T-helper 1 cell treated with Interleukin-12 subunit alpha and Interleukin-12 subunit beta and Interleukin-4 antibody, amounts not matched to agents 30 ng/mL and 1 ng/mL, for 36 hours (primary cell): ENCODE measurements at regions not wholly inside any gene's neighbourhood (a gene's known extent, or its start where the extent isn't known, plus 50 kb on each side); places are given as distances from the start of the nearest gene placed in this dataset.

Experiments used
- intact Hi-C: fragments of 100-400 bp; cut with micrococcal nuclease; formaldehyde crosslinking; loops from one replicate; pipeline ENCODE4 v1.15.1; 2024

DNA sequence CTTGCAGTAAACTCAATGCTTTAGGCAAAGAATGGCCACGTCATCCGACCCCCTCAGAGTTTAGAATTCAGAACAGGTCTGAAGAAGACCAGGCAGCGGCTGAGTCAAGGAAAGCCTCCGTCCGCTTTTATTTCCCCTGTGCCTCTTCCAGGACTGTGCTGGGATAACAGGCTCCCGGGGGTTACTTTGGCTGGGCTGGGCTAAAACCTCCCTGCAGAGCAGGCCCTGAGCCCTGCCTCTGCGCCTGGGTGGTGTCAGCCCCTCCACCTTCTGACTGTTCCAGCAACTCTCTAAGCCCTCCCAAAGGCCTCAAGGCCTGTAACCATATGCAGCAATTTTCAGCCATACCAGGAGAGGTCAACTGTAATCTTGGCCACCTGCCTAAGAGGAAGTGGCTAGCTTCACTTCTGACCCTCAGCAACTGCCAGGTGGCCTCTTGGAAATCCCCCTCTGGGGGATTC lies 166.5 kb downstream of the RPIA start:
- intact Hi-C loops = no loop called here

DNA sequence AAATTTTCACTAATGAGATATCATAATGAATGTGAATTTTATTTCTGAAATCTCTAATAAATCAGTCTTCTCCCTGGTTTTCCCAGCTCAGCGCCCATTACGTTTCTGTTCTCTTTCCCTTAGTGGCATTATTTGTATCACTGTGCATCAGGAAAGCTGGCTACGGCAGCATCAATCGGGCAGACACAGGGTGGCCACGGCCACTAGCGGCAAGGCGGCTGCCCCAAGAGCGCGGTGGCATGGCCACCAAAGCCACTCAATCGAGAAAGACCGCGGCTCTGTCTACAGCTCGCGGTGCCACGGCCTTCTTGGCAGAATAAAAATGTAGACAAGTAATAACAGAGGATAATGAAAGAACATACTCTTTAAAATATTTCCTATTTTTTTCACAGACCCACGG lies 168.0 kb downstream of the RPIA start:
- intact Hi-C loops = no loop called here

GRCh38 chr2:88860421-88861075 lies 169.1 kb downstream of the RPIA start:
- intact Hi-C loops = no loop called here

DNA sequence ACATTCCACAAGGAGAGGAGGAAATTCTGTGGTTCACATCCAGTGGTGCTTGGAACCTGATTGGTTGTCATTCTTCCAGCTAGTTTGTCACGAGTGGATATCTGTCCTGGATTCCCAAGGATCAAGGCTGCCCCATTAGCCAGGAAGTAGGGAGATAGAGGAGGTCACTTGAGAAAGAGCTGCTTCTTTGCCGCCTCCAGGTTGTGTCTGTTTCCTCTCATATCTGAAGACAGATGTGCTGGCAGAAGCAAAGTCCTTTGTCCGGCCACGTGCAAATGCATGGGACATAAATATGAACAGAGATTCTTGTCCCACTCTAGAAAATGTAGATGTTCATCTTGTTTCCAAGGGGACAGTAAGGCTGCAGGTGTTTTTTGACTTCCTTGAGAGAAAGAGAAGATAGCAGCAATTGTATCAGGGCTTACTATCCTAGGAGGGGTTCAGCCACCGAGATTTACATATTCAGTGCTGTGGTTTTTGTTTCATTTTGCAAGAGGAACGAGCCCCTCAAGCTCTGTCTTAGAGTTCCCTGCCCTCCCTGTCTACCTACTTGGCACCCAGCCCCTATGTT lies 174.4 kb downstream of the RPIA start:
- intact Hi-C loops = no loop called here

- intact Hi-C loops = no loop called here
Measured at GRCh38 chr2:88866756-88867155, 175.3 kb downstream of the RPIA start.

- intact Hi-C loops = no loop called here
Measured at GRCh38 chr2:88868861-88869260, 177.4 kb downstream of the RPIA start.

- intact Hi-C loops = no loop called here
Measured at GRCh38 chr2:88870267-88870839, 178.9 kb downstream of the RPIA start.

DNA sequence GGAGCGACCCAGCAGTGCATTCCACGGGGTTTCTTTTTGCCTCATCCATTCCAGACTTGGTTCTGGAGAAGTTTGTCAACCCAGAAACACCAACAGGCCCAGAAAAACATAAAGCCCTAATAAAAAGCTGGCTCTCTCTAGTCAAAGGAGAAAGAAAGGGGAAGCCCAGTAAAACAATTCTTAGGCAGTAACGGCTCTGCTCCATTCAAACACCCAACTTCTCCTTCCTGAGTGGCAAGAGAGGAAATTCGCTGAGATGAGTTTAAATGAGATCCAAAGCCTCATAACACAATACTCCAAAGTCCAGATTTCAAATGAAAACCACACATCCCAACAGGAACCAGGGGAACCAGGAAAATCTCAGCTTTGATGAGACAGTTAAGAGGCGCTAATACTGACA lies 179.9 kb downstream of the RPIA start:
- intact Hi-C loops = no loop called here

GRCh38 chr2:88873620-88874019 lies 182.1 kb downstream of the RPIA start:
- intact Hi-C loops = loop anchor here (1.0 kb wide), 2 partner anchors 46 to 133 kb away; no protein-coding TSS in a partner anchor

DNA sequence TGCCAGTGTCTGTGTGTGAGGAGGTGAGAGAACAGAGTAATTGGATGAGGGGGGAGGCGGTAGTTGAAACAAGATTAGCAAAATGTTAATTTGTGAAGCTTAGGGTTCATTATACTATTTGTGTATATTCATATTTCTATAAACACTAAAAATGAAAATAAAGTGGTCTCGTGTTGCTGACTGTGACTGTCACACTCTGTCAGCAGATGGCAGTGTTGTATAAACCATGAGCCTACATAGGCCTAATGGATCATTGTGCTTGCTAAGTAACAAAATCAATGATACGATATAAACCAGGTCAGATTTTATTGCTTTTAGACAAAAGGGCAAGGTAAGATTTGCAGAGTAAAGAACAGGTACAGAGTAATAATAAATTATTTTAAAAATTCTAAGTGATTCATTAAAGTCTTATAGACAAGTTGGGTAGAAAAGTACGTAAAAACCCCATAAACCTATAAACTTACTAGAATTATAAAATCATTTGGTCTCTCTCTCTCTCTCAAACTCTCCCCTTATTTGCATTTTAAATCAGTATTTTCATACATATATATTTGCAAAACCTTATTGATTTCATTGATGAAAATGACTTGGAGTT lies 182.7 kb downstream of the RPIA start:
- intact Hi-C loops = loop anchor here (1.0 kb wide), 2 partner anchors 45 to 134 kb away; no protein-coding TSS in a partner anchor

DNA sequence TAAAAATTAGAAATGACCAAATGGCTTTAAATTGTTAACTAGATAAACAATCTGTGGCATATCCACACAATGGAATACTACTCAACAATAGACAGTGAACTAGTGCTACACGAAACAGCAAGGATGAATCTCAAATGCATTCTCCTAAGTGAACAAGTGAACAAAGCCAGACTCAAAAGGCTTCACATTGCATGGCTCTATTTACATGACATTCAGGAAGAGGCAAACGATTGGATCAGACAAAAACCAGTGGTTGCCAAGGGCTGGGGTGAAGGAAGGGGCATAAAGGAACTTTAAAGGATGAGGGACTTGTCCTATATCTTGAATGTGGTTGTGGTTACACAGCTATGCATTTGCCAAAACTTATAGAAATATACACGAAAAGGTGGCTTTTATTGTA lies 184.3 kb downstream of the RPIA start:
- intact Hi-C loops = no loop called here

DNA sequence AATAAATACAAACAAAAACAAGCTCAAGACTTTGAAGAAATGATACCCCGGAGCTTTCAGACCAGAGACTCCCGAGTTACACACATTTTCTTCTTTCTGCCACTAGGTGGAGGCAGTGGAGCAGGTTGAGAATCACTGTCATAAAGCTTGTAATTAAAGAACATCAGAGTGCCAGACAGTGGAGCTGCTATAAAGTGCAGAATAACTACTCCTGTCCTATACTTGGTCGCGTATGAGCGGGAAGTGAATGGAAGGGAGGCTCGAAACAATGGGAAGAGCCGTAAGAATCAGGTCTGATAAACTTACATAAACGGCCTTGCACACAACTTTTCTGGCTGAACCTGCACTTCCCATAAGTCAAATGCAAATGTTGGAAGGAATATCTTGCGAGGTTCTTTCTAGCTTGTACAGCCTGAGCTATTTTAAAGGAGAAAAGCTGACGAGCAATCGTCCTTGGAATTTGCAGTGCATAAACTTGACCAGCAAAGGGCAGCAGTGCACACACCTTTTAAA lies 189.0 kb downstream of the RPIA start:
- intact Hi-C loops = loop anchor here (1.0 to 10.0 kb wide), 3 partner anchors 39 to 274 kb away; no protein-coding TSS in a partner anchor

- intact Hi-C loops = loop anchor here (10.0 kb wide), 1 partner anchor 270 kb away; no protein-coding TSS in a partner anchor
Measured at GRCh38 chr2:88885275-88885674, 193.8 kb downstream of the RPIA start.

GRCh38 chr2:88885679-88886416 lies 194.4 kb downstream of the RPIA start:
- intact Hi-C loops = loop anchor here (10.0 kb wide), 1 partner anchor 269 kb away; no protein-coding TSS in a partner anchor

GRCh38 chr2:88887466-88887865 lies 196.0 kb downstream of the RPIA start:
- intact Hi-C loops = loop anchor here (10.0 kb wide), 1 partner anchor 267 kb away; no protein-coding TSS in a partner anchor

- intact Hi-C loops = no loop called here
Measured at GRCh38 chr2:88892207-88892606, 200.7 kb downstream of the RPIA start.

DNA sequence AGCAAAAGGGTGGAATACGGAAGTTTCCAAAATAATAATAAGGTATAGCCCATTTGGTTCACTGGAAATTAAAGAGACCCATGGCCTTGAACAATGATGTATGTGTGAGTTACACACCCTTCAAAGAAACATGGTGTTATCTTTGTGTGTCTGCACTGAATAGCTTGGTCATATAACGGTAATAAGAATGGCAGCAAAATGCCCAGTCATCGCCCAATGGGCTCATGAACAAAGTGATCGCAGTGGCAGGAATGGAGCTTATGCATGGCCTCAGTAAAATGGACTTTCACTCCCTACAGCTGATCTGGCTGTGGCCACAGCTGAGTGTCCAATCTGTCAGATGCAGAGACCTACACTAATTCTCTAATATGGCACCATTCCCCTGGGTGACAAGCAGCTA lies 201.3 kb downstream of the RPIA start:
- intact Hi-C loops = no loop called here

DNA sequence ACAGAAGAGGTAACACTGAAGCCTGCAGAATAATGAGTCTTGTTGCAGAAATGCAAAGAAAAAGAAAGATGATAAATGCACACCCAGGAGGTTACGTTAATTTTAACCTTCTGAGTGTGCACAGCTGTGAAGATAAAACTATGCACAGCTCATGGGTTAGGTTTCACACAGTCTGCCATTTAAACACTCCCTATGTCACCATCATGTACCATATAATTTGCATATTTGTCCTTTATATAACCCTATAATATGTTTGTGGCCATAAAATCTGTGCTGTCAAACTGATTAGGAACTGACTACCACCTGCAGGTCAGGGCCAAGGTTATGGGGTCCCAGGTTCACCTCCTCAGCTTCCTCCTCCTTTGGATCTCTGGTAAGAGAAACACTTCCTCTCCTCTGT lies 205.5 kb downstream of the RPIA start:
- intact Hi-C loops = no loop called here

GRCh38 chr2:88897715-88898114 lies 206.2 kb downstream of the RPIA start:
- intact Hi-C loops = no loop called here

DNA sequence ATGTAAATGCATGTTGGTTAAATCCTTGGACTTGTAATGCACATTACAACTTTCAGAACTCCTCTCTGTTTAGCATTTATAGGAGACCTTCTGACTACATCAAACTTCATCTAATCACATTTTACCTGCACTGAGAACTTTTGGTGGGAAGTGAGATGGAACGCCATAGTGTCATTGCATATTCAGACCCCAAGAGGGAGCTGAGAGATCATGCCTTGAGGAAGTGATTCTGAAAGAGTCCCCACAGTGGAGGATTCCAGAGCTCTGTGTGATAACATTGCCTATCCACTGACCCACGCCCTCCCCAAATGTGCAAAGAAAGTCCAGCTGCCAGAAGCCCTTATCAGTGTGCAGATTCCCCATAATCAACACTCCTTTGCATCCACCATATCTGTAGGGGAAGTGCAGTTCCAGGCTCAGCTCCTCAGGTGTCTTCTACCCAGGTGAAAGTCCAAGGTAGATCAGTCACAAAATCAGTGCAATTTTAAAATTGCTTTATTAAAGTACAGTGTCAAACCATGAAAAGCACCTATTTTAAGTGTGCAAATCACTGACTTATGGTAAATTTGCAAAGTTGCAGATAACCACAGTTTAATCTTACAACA lies 212.4 kb downstream of the RPIA start:
- intact Hi-C loops = loop anchor here (10.0 kb wide), 1 partner anchor 141 kb away; no protein-coding TSS in a partner anchor

GRCh38 chr2:88913280-88913679 lies 221.8 kb downstream of the RPIA start:
- intact Hi-C loops = no loop called here
